ENCODE measurements at regions not wholly inside any gene's neighbourhood (a gene's known extent, or its start where the extent isn't known, plus 50 kb on each side); places are given as distances from the start of the nearest gene placed in this dataset.
"Not testable (repeated sequence)": the region's sequence is repeated elsewhere in the genome, so short reads cannot be mapped to it uniquely, and the experiment has no call there.

DNA sequence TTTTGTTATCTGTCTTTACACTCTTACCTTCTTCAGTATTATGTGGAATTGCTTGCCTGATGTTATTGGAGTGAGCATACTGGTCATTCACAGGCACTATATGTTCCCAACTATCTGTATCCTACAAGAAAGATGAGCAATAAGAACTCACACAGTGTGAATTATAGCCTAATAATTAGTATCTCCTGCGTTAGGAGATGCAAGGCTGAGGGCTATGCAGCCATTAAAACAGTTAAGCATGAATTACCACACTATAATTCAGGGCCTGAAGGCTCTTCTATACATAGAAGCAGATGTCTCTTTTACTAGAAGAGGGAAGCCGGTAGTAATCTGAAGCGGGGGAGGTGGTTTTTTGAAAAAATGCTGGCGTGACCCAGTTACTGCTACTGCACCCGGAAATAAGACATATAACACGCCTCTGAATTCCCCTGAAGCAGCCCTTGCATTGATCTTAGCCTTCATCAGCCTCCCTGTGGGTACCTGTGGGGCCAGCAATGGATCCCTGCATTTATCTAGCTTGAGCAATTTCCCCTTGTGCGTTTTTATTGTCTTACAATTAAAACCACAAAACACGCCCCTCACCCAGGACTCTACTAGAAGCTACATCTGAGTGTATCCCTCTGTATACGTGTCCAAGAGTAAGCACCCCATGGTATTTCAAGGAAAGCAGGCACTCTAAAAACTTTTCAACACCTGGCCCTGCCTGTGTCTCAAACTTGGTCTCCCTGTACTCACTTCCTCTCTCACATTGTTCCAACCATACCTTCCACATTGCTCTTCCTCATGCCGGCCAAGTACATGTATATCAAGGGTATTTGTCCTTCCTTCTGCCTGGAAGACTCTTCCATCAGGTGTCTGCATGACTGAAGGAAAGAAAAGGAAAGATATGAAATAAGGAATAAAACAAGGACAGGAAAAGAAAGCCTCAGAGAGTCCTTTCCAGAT is 210.9 kb upstream of the ARID2 start:
- WGBS, 3 donors = 74 to 79% (median 75%) methylated on average over 10 of the region's 10 CpGs
- intact Hi-C loops (cut with DNase I) = no loop called here
- ATAC-seq = no peak

DNA sequence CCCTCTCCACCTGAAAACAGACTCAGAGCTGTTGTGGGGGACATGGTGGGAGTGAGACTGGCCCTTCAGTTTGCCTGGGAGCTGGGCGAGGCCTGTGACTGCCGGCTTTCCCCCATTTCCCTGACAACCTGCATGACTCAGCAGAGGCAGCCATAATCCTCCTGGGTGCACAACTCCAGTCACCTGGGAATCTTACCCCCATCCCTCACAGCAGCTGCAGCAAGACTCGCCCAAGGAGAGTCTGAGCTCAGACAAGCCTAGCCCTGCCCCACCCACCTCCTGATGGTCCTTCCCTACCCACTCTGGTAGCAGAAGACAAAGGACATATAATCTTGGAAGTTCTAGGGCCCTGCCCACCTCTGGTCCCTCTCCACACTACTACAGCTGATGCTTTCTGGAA is 207.3 kb upstream of the ARID2 start:
- no peak for DNase-seq
- Histone ChIP-seq H3K27ac (no peak overlapping the region), H3K9me3 (peaks cover 4% of the 10 kb centered on the region), H3K4me1 (no peaks in the 10 kb centered on the region), H3K27me3 (ENCODE audit: insufficient read depth in 3 of 3, low read length in 2 of 3) (no peaks in the 10 kb centered on the region), H3K4me3 (no peak overlapping the region), H3K36me3 (ENCODE audit: insufficient read depth in 1 of 2, low read depth in 1 of 2) (no peaks in the 10 kb centered on the region)
- ATAC-seq = no peak
- TF ChIP-seq, protein P1, sequence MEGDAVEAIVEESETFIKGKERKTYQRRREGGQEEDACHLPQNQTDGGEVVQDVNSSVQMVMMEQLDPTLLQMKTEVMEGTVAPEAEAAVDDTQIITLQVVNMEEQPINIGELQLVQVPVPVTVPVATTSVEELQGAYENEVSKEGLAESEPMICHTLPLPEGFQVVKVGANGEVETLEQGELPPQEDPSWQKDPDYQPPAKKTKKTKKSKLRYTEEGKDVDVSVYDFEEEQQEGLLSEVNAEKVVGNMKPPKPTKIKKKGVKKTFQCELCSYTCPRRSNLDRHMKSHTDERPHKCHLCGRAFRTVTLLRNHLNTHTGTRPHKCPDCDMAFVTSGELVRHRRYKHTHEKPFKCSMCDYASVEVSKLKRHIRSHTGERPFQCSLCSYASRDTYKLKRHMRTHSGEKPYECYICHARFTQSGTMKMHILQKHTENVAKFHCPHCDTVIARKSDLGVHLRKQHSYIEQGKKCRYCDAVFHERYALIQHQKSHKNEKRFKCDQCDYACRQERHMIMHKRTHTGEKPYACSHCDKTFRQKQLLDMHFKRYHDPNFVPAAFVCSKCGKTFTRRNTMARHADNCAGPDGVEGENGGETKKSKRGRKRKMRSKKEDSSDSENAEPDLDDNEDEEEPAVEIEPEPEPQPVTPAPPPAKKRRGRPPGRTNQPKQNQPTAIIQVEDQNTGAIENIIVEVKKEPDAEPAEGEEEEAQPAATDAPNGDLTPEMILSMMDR (IDR thresholded peaks at IDR 0.05) = no peak
- 90 to 93% (median 93%) methylated on average over 3 of the region's 3 CpGs for WGBS, 3 donors
- intact Hi-C loops (cut with DNase I) = no loop called here

More for the DNA sequence above, 210.9 kb upstream of the ARID2 start:
- DNase-seq = no peak
- no peak overlapping the region for H3K4me3 ChIP-seq
- no peaks in the 10 kb centered on the region for H3K9me3 ChIP-seq
- H3K4me1 ChIP-seq = no peaks in the 10 kb centered on the region
- no peaks in the 10 kb centered on the region for H3K36me3 ChIP-seq (ENCODE audit: insufficient read depth in 1 of 2, low read depth in 1 of 2)
- H3K27ac ChIP-seq = no peak overlapping the region
- TF ChIP-seq, protein P1 (IDR thresholded peaks at IDR 0.05) = no peak
- no peaks in the 10 kb centered on the region for H3K27me3 ChIP-seq (ENCODE audit: insufficient read depth in 3 of 3, low read length in 2 of 3)

DNA sequence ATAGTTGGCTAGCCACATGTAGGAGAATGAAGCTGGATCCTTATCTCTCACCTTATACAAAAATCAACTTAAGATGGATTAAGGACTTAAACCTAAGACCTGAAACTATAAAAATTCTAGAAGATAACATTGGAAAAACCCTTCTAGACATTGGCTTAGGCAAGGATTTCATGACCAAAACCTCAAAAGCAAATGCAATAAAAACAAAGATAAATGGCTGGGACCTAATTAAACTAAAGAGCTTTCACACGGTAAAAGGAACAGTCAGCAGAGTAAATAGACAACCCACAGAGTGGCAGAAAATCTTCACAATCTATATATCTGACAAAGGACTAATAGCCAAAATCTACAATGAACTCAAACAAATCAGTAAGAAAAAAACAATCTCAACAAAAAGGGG is 202.7 kb upstream of the ARID2 start:
- H3K36me3 ChIP-seq (ENCODE audit: insufficient read depth in 1 of 2, low read depth in 1 of 2); intact Hi-C loops (cut with DNase I); H3K27ac ChIP-seq; H3K4me3 ChIP-seq; ATAC-seq; H3K27me3 ChIP-seq (ENCODE audit: insufficient read depth in 3 of 3, low read length in 2 of 3); DNase-seq; H3K4me1 ChIP-seq: not testable (repeated sequence)
- H3K9me3 ChIP-seq = peaks cover 14% of the 10 kb centered on the region
- 25 to 59% (median 47%) methylated on average over 1 of the region's 1 CpG for WGBS, 3 donors

DNA sequence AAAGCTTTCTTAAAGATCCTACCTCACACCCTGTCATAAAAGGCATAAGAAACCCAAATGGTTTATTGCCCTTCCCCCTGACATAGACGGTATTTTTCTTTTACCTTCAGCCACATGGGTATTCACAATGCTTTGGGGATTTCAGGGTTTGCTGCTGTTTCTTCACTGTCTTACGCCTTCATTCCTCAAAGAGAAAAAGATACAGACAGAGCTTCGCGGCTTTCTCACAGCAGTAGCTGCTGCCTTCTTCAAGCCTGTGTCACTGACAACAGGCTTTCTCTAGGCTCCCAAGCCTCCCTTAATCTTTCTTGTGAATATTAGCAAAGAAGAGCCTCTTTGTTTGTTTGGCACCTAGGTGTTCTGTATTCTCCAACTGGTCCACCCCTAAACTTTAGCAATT is 197.4 kb upstream of the ARID2 start:
- DNase-seq = no peak
- ATAC-seq = no peak
- Histone ChIP-seq H3K4me3 (no peak overlapping the region), H3K36me3 (ENCODE audit: insufficient read depth in 1 of 2, low read depth in 1 of 2) (no peaks in the 10 kb centered on the region), H3K9me3 (peaks cover 10% of the 10 kb centered on the region), H3K27me3 (ENCODE audit: insufficient read depth in 3 of 3, low read length in 2 of 3) (no peaks in the 10 kb centered on the region), H3K27ac (no peak overlapping the region), H3K4me1 (no peaks in the 10 kb centered on the region)
- WGBS, 3 donors = 53 to 56% (median 54%) methylated on average over 4 of the region's 4 CpGs
- intact Hi-C loops (cut with DNase I) = no loop called here
- TF ChIP-seq, protein P1 (IDR thresholded peaks at IDR 0.05) = no peak

DNA sequence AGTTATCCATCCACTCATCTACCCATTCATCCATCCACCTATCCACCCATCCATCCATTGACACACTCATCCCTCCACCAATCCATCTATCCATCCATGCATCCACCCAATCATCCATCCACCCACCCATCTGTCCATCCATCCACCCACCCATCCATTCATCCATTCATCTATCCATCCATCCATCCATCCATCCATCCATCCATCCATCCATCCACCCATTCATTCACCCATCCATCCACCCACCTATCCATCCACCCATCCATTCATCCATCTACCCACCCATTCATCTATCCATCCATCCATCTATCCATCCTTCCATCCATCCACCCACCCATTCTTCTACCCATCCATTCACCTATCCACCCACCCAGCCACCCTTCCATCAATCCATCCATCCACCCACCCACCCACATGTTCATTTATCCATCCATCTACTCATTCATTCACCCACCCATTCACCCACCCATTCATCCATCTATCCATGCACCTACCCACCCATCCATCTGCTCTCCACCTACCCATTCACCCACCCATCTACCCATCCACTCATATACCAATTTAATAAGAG is 193.8 kb upstream of the ARID2 start:
- no peak for DNase-seq
- H3K36me3 ChIP-seq (ENCODE audit: insufficient read depth in 1 of 2, low read depth in 1 of 2) = no peaks in the 10 kb centered on the region
- TF ChIP-seq, protein P1 (IDR thresholded peaks at IDR 0.05) = no peak
- H3K9me3 ChIP-seq = no peaks in the 10 kb centered on the region
- ATAC-seq = no peak
- no peak overlapping the region for H3K27ac ChIP-seq
- H3K4me1 ChIP-seq = no peaks in the 10 kb centered on the region
- intact Hi-C loops (cut with DNase I) = no loop called here
- H3K4me3 ChIP-seq = no peak overlapping the region
- H3K27me3 ChIP-seq (ENCODE audit: insufficient read depth in 3 of 3, low read length in 2 of 3) = no peaks in the 10 kb centered on the region
